Gastrocnemius medialis (tissue), 4 donors: ENCODE measurements at regions not wholly inside any gene's neighbourhood (a gene's known extent, or its start where the extent isn't known, plus 50 kb on each side); places are given as distances from the start of the nearest gene placed in this dataset.

ENCODE experiments used
- ATAC-seq, 2 donors: fragments of 150-250 bp; one replicate each; pipeline ENCODE4 v1.9.1; 2016
- DNase-seq, 2 donors: peaks; one replicate each; pipeline ENCODE4 v3.0.0-alpha.2; 2019
- H3K27ac ChIP-seq, 4 donors: fragments of 200-600 bp; sonication (generic); 1 replicate in 1 of 4; 2 replicates in 3 of 4; pipeline ENCODE4 v1.5.1; 2016 to 2018; ENCODE audit warnings: mild to moderate bottlenecking in 2 of 4, moderate library complexity in 1 of 4
- H3K27me3 ChIP-seq, 3 donors: fragments of 200-600 bp; sonication (generic) in 2 of 3; 1 replicate in 1 of 3; 2 replicates in 2 of 3; pipeline versions ENCODE4 v1.5.1 to v1.6.0; 2016 to 2019; ENCODE audit warnings: mild to moderate bottlenecking in 1 of 3, moderate library complexity in 1 of 3
- H3K36me3 ChIP-seq, 2 donors: fragments of 200-600 bp; sonication (generic) in 1 of 2; one replicate each; pipeline ENCODE4 v1.5.1; 2017 to 2018
- H3K4me1 ChIP-seq, 2 donors: fragments of 200-600 bp; sonication (generic) in 1 of 2; one replicate each; pipeline ENCODE4 v1.5.1; 2016 to 2017; ENCODE audit warnings: mild to moderate bottlenecking in 2 of 2
- H3K4me3 ChIP-seq, 4 donors: fragments of 200-600 bp; sonication (generic) in 3 of 4; 1 replicate in 1 of 4; 2 replicates in 3 of 4; pipeline ENCODE4 v1.5.1; 2016 to 2019; ENCODE audit warnings: mild to moderate bottlenecking in 2 of 4
- H3K9me3 ChIP-seq, 3 donors: fragments of 200-600 bp; sonication (generic) in 2 of 3; 1 replicate in 1 of 3; 2 replicates in 2 of 3; pipeline ENCODE4 v1.5.1; 2016 to 2019
- POLR2A ChIP-seq, 2 donors: fragments of 450-650 bp; IDR thresholded peaks; one replicate each; pipeline ENCODE4 v1.6.1; 2017; ENCODE audit warnings: antibody characterized with exemption in 2 of 2, mild to moderate bottlenecking in 2 of 2, moderate library complexity in 2 of 2
- in situ Hi-C, 4 donors: fragments of 200-750 bp; cut with MboI; loops; one replicate each; pipeline versions ENCODE4 v1.15.0 to v1.8.0; 2017; ENCODE audit warnings: low sequenced_read_pairs in 4 of 4
- intact Hi-C: fragments of 100-400 bp; cut with DNase I; formaldehyde crosslinking; loops from one replicate; pipeline ENCODE4 v1.15.1; 2023; ENCODE audit warnings: low total_unique reads
- TF ChIP-seq, protein P1 (sequence below), 5 experiments: fragments of 450-650 bp in 3 of 5; fragments of 200-600 bp in 2 of 5; sonication (generic) in 2 of 5; IDR thresholded peaks in 4 of 5; conservative IDR thresholded peaks in 1 of 5; 1 replicate in 4 of 5; 2 replicates in 1 of 5; pipeline ENCODE4 v1.5.1; 2016 to 2019; ENCODE audit warnings: antibody characterized with exemption in 5 of 5, mild to moderate bottlenecking in 3 of 5, moderate library complexity in 3 of 5

DNA sequence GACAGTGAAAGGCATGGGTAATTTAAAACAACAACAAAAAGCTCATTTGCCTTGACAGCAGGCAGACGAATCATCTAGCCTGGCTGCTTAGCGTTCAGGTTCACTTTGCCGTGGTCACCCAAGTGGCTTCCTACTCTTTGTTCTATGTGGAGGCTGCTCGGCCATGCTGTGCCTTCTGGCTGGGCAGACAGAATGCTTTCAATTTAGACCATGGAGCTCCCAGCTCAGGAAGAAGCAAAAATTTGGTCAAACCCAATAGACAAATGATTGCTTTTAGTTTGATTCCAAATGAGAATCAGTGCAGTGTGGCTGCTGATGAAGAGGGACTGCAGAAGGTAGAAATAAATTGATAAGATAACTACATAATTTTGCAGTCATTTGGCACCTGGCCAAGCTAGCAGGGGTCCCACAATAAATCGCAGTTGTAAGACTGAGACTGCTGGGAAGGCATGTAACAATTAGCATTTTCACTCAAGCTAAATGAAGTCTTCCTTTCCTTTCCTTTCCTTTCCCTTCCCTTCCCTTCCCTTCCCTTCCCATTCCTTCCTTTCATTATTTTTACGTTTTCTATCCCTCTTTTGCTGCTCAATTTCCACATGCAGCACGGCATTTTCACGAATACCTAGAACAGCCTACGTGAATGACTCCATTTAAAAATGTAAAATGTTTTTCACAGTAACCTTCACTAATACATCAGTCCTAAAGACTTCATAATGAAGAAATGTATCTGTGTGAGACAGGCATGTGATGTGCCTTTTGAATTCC lies 360.4 kb upstream of the TGFBR2 start:
- H3K27ac ChIP-seq = no peak overlapping the region
- H3K4me1 ChIP-seq = no peaks in the 10 kb centered on the region
- intact Hi-C loops = no loop called here
- DNase-seq = no peak
- H3K36me3 ChIP-seq = no peaks in the 10 kb centered on the region
- H3K9me3 ChIP-seq = no peaks in the 10 kb centered on the region
- no peak overlapping the region for H3K4me3 ChIP-seq
- in situ Hi-C loops = no loop called here
- no peak for ATAC-seq
- H3K27me3 ChIP-seq = no peaks in the 10 kb centered on the region
- TF ChIP-seq, protein P1, sequence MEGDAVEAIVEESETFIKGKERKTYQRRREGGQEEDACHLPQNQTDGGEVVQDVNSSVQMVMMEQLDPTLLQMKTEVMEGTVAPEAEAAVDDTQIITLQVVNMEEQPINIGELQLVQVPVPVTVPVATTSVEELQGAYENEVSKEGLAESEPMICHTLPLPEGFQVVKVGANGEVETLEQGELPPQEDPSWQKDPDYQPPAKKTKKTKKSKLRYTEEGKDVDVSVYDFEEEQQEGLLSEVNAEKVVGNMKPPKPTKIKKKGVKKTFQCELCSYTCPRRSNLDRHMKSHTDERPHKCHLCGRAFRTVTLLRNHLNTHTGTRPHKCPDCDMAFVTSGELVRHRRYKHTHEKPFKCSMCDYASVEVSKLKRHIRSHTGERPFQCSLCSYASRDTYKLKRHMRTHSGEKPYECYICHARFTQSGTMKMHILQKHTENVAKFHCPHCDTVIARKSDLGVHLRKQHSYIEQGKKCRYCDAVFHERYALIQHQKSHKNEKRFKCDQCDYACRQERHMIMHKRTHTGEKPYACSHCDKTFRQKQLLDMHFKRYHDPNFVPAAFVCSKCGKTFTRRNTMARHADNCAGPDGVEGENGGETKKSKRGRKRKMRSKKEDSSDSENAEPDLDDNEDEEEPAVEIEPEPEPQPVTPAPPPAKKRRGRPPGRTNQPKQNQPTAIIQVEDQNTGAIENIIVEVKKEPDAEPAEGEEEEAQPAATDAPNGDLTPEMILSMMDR (IDR thresholded peaks at IDR 0.05 in 4 of 5, conservative IDR thresholded peaks at IDR 0.05 in 1 of 5) = no peak
- TF ChIP-seq POLR2A (IDR thresholded peaks at IDR 0.05) = no peak

DNA sequence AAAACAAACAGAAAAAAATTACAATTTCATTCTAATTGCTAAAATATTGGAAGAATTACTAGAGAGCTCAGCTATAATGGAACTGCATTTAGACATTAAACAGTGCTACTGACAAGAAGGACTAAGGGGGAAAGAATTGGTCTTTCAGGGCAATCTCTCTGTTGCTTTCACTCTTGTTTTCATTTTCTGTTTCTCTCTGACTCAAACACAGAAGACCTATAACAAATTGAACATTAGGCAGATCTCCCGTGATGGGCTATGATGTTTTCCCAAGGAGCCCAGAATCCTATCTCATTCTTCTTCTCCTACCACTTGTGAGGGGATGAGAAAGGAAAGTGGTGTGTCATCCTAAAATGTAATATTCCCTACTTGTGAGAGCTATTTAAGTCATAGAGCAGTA lies 358.0 kb upstream of the TGFBR2 start:
- intact Hi-C loops (no loop called here), in situ Hi-C loops (no loop called here)
- Histone ChIP-seq H3K27me3 (no peaks in the 10 kb centered on the region), H3K27ac (no peak overlapping the region), H3K4me1 (no peaks in the 10 kb centered on the region), H3K36me3 (no peaks in the 10 kb centered on the region), H3K4me3 (no peak overlapping the region), H3K9me3 (no peaks in the 10 kb centered on the region)
- DNase-seq (no peak), ATAC-seq (no peak)
- TF ChIP-seq, protein P1 (IDR thresholded peaks at IDR 0.05 in 4 of 5, conservative IDR thresholded peaks at IDR 0.05 in 1 of 5) = no peak
- no peak for TF ChIP-seq POLR2A (IDR thresholded peaks at IDR 0.05)

DNA sequence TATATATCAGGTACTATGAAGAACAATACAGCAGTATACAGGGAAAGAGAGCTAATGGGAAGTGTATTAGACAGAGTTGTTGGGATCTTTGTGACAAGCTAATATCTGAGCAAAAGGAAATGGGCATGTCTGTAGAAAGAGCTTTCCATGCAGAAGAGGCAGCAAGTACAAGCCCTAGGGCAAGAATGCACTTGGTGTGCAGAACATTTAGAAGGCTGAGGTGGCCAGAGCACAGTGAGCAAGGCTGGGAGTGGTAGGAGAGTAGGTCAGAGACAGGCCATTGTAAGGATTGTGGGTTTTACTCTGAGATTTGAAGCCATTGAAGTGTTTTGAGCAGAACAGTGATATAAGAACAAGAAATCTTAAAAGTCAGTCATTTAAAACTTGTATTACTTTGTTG lies 353.9 kb upstream of the TGFBR2 start:
- in situ Hi-C loops = no loop called here
- Histone ChIP-seq H3K4me3 (no peak overlapping the region), H3K9me3 (no peaks in the 10 kb centered on the region), H3K4me1 (no peaks in the 10 kb centered on the region), H3K27ac (no peak overlapping the region), H3K36me3 (no peaks in the 10 kb centered on the region), H3K27me3 (no peaks in the 10 kb centered on the region)
- DNase-seq (no peak), ATAC-seq (no peak)
- intact Hi-C loops = no loop called here
- TF ChIP-seq, protein P1 (IDR thresholded peaks at IDR 0.05 in 4 of 5, conservative IDR thresholded peaks at IDR 0.05 in 1 of 5) = no peak
- TF ChIP-seq POLR2A (IDR thresholded peaks at IDR 0.05) = no peak

DNA sequence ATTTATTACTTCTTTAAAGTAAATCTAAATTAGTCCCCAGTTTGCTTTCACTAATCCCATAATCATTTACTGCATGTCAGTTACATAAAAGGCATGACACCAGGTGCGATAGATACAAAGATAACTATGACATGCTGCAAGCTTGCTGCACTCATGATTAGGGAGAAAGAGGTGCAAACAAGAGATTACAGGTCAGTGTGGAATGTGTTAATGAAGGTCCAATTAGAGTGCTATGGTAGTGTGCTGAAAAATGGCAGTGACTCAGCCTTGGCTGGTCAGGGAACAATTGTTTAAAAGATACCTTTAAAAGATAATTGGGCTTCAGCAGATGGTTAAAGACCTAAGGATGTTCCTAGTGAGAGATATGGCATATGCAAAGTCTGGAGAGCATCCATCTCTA lies 352.6 kb upstream of the TGFBR2 start:
- Histone ChIP-seq H3K4me3 (no peak overlapping the region), H3K36me3 (no peaks in the 10 kb centered on the region), H3K27me3 (no peaks in the 10 kb centered on the region), H3K27ac (no peak overlapping the region), H3K9me3 (no peaks in the 10 kb centered on the region), H3K4me1 (no peaks in the 10 kb centered on the region)
- in situ Hi-C loops (no loop called here), intact Hi-C loops (no loop called here)
- ATAC-seq (no peak), DNase-seq (no peak)
- TF ChIP-seq, protein P1 (IDR thresholded peaks at IDR 0.05 in 4 of 5, conservative IDR thresholded peaks at IDR 0.05 in 1 of 5) = no peak
- TF ChIP-seq POLR2A (IDR thresholded peaks at IDR 0.05) = no peak

DNA sequence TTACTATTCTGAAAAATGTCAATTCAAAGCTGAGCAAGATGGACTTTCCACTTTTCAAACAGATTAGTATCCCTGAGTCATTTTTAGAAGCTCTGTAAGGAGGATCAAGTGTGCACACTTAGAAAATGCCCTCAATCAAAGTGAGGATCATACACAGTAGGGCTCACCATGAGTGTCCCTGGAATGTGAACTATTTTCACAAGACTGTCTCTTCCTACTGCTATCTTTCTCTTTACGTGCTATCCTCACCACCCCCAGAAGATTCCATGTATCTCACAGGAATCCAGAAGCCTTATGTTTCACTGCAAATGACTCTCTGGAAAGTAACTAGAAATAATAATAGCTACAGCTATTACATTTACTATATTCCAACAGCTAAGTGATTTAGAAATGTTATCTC lies 349.9 kb upstream of the TGFBR2 start:
- H3K4me1 ChIP-seq = no peaks in the 10 kb centered on the region
- H3K27me3 ChIP-seq = no peaks in the 10 kb centered on the region
- H3K36me3 ChIP-seq = no peaks in the 10 kb centered on the region
- TF ChIP-seq POLR2A (IDR thresholded peaks at IDR 0.05) = no peak
- TF ChIP-seq, protein P1 (IDR thresholded peaks at IDR 0.05 in 4 of 5, conservative IDR thresholded peaks at IDR 0.05 in 1 of 5) = no peak
- no peaks in the 10 kb centered on the region for H3K9me3 ChIP-seq
- no peak for DNase-seq
- intact Hi-C loops = no loop called here
- no peak overlapping the region for H3K27ac ChIP-seq
- no peak overlapping the region for H3K4me3 ChIP-seq
- in situ Hi-C loops = no loop called here
- ATAC-seq = no peak
